Stimulated activated CD8-positive, alpha-beta memory T cell treated with anti-CD3 and anti-CD28 coated beads, Interleukin-15, amount 100 ng/mL, for 1 hour (primary cell): ENCODE measurements at regions not wholly inside any gene's neighbourhood (a gene's known extent, or its start where the extent isn't known, plus 50 kb on each side); places are given as distances from the start of the nearest gene placed in this dataset.

Experiments used
- DNase-seq: peaks from one replicate; pipeline ENCODE4 v3.0.0-alpha.2; 2020; ENCODE audit warnings: low read depth

DNA sequence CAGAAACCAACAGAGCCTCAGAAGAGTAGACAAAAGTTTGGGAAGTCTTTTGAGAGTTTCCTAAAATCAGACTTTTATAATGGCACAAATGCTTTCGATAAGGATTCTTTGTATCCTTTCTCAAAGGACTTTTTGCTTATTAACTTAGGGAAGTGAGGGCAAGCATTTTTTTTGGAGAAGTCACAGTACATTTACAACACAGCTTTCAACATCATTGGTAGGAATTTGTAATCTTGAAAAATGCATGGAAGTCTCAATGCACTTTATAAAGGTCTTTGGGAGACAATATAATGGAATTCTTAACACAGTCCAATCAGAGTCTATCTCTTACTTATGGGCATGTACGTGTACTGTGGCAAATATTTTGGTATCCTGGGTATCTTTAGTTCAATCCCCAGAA is 325.8 kb upstream of the NR5A2 start:
- DNase-seq = no peak

DNA sequence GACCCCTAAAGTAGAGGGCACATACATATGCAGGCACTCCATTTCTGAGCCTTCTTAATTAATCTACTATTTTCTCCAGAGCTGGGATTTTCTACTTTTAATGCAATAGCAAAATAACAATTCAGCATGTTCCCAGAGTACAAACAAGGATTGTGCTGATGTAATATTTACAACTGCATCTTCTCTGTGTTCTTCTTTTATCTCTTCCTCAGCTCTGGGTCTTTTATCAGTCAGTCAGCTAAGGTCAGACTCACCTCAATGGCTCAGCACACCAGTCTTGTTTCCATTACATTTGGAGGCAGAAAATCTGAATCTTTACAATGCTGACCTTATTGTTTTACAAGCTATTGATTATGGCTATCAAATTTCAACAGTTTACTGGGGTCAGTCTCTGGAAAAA is 323.3 kb upstream of the NR5A2 start:
- no peak for DNase-seq

GRCh38 chr1:199705825-199706224 is 321.7 kb upstream of the NR5A2 start:
- no peak for DNase-seq

DNA sequence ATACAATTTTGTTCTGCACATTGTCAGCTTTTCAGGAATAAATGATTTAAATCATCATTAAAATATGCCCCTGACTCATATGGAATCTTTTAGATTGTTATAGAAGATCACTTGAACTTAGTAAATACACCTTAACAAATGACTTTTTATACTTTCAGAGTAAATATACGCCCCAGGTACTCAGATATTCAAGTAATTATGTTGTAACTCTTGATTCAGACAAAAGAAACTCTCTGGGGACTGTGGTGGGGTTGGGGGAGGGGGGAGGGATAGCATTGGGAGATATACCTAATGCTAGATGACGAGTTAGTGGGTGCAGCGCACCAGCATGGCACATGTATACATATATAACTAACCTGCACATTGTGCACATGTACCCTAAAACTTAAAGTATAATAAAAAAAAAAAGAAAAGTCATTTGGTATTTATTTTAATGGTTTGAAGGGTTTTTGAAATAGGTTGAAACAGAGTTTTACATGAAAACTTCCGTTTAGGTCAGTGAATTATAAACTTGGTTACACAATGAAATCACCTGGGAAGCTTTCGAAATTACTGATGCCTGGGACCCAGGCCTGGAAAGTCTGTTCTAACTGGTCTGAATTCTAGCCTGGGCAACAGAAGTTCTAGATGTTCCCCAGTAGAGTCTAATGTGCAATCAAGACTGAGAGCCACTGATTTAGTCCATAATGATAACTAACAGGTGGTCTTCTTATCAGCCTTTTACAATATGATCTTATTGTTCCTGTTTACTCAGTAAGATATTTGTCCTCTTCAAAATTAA is 320.5 kb upstream of the NR5A2 start:
- DNase-seq = no peak

DNA sequence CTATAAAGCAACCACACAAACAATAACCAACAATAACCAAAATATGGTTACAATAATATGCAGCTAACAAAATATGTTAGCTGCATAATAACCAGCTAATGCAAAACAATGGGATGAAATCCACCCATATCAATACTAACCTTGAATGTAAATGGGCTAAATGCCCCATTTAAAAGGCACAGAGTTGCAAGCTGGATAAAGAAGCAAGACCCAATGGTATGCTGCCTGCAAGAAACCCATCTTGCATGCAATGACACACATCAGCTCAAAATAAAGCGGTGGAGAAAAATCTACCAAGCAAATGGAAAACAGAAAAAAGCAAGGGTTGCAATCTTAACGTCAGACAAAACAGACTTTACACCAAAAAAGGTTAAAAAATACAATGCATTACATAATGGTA is 316.5 kb upstream of the NR5A2 start:
- DNase-seq = no peak

DNA sequence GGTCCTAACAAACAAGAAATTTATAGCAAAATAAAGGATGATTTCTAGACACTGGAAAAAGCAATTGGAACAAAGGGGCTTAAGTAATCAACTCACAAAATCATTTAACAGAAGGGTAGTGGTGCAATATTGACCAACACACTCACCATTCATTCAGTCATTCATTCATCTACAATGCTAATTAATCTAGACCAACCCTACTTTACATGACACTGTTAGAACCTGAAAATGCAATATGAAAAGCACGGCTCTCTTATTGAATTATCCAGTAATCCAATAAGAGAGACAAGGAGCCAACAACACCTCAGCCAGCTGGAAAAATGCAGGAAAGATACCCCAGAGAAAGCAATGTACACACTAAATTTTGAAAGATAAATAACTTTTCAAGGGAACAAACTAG is 310.8 kb upstream of the NR5A2 start:
- DNase-seq = no peak

- no peak for DNase-seq
Measured at GRCh38 chr1:199719156-199719842, 308.2 kb upstream of the NR5A2 start.

- no peak for DNase-seq
Measured at GRCh38 chr1:199720496-199720895, 307.0 kb upstream of the NR5A2 start.

GRCh38 chr1:199721001-199721400 is 306.5 kb upstream of the NR5A2 start:
- DNase-seq = no peak

- DNase-seq = no peak
Measured at GRCh38 chr1:199723250-199723956, 304.1 kb upstream of the NR5A2 start.

DNA sequence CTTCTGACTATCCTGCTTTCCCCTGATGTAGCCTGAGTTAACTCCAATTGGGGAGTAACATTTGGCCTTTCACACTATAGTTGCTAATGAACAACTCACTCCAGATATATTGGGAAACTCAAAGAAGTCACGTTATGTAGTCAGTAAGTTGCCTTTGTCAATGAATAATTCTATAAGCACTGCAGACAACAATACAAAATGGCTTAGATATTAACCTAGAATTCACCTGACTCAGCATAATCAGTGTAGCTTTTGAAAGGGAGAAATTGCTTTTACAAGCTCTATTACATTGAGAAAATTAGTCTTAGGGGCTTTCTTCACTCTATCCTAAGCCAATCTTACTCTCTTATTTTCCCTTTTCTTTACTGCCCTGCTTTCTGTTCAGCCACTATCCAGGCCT is 303.5 kb upstream of the NR5A2 start:
- DNase-seq = no peak

GRCh38 chr1:199725002-199725565 is 302.4 kb upstream of the NR5A2 start:
- no peak for DNase-seq

- DNase-seq = no peak
Measured at GRCh38 chr1:199727682-199728081, 299.8 kb upstream of the NR5A2 start.

GRCh38 chr1:199728345-199728744 is 299.2 kb upstream of the NR5A2 start:
- DNase-seq = no peak

DNA sequence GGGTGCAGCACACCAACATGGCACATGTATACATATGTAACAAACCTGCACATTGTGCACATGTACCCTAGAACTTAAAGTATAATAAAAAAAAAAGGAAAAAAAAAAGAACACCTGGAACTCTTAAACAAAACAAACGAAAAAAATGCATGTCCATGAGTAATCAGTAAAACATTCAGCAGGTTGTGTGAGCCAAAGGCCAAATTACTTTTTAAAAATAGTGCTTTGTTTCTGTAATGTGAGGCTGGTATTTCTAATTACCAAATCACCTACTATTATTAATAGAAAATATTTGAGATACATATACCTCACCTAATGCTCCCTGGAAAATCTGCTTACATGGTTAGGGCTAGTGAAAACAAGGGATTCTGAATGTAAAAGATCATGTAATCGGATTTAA is 294.4 kb upstream of the NR5A2 start:
- no peak for DNase-seq

DNA sequence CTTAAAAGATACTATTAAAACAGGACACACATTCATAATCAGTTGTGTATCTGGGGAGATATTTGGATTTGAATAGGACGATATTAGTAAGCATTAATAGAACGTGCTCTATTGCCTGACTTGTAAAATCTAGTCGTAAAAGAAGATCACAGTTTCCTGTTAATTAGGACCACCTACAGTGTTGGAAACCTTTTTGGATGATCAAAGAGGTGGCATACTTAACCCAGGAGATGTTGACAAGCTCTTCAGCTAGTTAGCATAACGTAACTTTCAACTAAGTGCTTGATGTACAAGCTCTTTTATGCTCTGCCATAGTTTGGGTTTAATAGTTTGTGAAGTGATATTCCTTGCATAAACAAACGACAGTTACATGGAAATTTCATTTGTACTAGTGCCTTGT is 293.3 kb upstream of the NR5A2 start:
- no peak for DNase-seq

DNA sequence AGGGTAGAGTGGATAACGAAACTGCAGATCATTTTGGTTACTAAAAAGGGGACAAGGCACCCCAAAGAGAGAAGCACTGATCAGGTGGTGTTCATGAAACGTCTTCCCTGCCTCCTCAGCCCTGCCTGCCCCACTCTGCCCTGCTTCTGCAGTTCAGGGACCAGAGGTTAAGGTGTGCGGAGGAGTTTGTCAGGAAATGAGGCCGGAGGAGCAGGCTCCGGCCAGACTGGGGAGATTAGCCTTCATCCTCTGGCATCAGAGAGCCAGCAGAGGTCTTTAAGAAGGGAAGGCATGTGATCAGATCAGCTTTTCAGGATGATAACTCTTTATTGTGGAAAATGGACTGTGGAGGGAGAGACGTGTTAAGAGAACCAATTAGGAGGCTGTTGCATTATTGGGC is 291.9 kb upstream of the NR5A2 start:
- no peak for DNase-seq

GRCh38 chr1:199736646-199737045 is 290.9 kb upstream of the NR5A2 start:
- DNase-seq = no peak

- no peak for DNase-seq
Measured at GRCh38 chr1:199741586-199741985, 285.9 kb upstream of the NR5A2 start.

DNA sequence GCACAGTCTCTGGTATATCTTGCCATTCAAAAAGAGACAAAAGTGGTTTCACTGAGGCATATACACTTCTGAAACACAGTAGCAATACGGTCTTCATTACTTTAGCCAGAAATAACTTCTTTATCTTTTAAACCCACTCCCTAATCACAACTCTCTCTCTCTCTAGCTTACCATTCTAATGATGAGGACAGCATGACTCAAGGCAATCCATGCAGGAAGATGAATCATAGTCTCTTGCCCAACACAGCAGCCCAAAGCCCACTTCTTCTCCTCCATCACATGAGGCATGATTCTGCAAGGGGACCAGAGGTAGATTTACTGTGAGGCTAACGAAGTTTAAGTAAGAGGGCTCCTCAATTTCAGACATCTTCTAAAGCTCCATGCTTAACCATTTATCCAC is 285.0 kb upstream of the NR5A2 start:
- no peak for DNase-seq

DNA sequence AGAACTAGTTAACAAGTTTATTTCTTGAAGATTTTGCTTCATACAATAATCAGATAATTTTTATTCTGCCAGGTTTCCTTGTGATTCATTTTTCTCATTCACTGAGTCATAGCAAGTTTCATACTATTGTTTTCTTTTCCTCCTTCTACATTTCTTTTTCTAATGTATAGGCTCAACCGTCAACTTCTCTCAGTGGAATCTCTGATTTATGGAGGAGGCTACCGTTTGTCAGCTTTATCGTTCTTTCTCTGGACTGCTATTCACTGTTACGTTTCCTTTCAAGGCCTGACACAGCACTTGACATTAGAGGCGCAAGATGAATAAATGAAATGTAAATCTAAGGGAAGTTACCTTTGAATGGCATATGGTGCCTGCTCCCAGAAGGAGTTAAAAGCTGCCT is 284.3 kb upstream of the NR5A2 start:
- DNase-seq = no peak

GRCh38 chr1:199746666-199747384 is 280.7 kb upstream of the NR5A2 start:
- no peak for DNase-seq
